GM23338 (cell line): ENCODE measurements at regions not wholly inside any gene's neighbourhood (a gene's known extent, or its start where the extent isn't known, plus 50 kb on each side); places are given as distances from the start of the nearest gene placed in this dataset.
A peak's percentile ranks its signal among the peaks of the same experiment; 100 is the strongest.

Source experiments
- ATAC-seq: fragments of 200-7000 bp; cut with Tn5 transposase; 3 replicates; pipeline ENCODE4 v1.9.1; 2020
- DNase-seq: peaks from one replicate; pipeline ENCODE4 v3.0.0-alpha.2; 2015; ENCODE audit warnings: low spot score
- H2AFZ ChIP-seq: fragments of 200-600 bp; sonication (generic); 2 replicates; pipeline ENCODE4 v1.8.0; 2016; ENCODE audit warnings: antibody characterized with exemption, mild to moderate bottlenecking, moderate library complexity
- H3F3A ChIP-seq: fragments of 200-600 bp; sonication (generic); replicated peaks from 2 replicates; pipeline ENCODE4 v1.8.0; 2017; ENCODE audit warnings: antibody characterized with exemption, mixed run types, low read depth
- H3K27ac ChIP-seq: fragments of 200-600 bp; sonication (generic); 2 replicates; pipeline ENCODE4 v1.6.1; 2016; ENCODE audit warnings: low read depth
- H3K27me3 ChIP-seq: fragments of 200-600 bp; sonication (generic); 2 replicates; pipeline ENCODE4 v1.8.0; 2016; ENCODE audit warnings: mild to moderate bottlenecking, mixed run types, moderate library complexity; ENCODE audit not compliant: insufficient read depth
- H3K36me3 ChIP-seq: fragments of 200-600 bp; sonication (generic); 2 replicates; pipeline ENCODE4 v1.8.0; 2016; ENCODE audit warnings: mild to moderate bottlenecking; ENCODE audit not compliant: insufficient read depth
- H3K4me1 ChIP-seq: fragments of 200-600 bp; sonication (generic); 2 replicates; pipeline ENCODE4 v1.8.0; 2016; ENCODE audit warnings: mild to moderate bottlenecking, moderate library complexity; ENCODE audit not compliant: insufficient read depth
- H3K4me2 ChIP-seq: fragments of 200-600 bp; sonication (generic); 2 replicates; pipeline ENCODE4 v1.7.1; 2017; ENCODE audit warnings: mixed run types
- H3K4me3 ChIP-seq: fragments of 200-600 bp; sonication (generic); 2 replicates; pipeline ENCODE4 v1.6.1; 2016; ENCODE audit warnings: mixed run types
- H3K79me2 ChIP-seq: fragments of 200-600 bp; sonication (generic); replicated peaks from 2 replicates; pipeline ENCODE4 v1.8.0; 2017; ENCODE audit warnings: mild to moderate bottlenecking; ENCODE audit not compliant: insufficient read depth
- H3K9me2 ChIP-seq: fragments of 200-600 bp; sonication (generic); 2 replicates; pipeline ENCODE4 v1.8.0; 2017; ENCODE audit not compliant: insufficient read depth
- H4K20me1 ChIP-seq: fragments of 200-600 bp; sonication (generic); replicated peaks from 2 replicates; pipeline ENCODE4 v1.8.0; 2017; ENCODE audit warnings: mild to moderate bottlenecking; ENCODE audit not compliant: insufficient read depth
- H3K27ac Mint-ChIP-seq: 2 replicates; pipeline ENCODE4 v1.8.0; 2020; ENCODE audit warnings: inconsistent platforms, mild to moderate bottlenecking, moderate library complexity, mixed read lengths
- H3K27me3 Mint-ChIP-seq: 3 replicates; pipeline ENCODE4 v1.8.0; 2022; ENCODE audit warnings: low read depth, mild to moderate bottlenecking, moderate library complexity, mixed read lengths, inconsistent platforms; ENCODE audit not compliant: insufficient read depth, poor library complexity
- H3K36me3 Mint-ChIP-seq: 3 replicates; pipeline ENCODE4 v1.8.0; 2021; ENCODE audit warnings: low read depth, mild to moderate bottlenecking, inconsistent platforms, moderate library complexity, mixed read lengths
- H3K4me1 Mint-ChIP-seq: 3 replicates; pipeline ENCODE4 v1.8.0; 2020; ENCODE audit warnings: mild to moderate bottlenecking, inconsistent platforms, mixed read lengths
- H3K4me3 Mint-ChIP-seq: 3 replicates; pipeline ENCODE4 v1.8.0; 2021; ENCODE audit warnings: moderate library complexity, mild to moderate bottlenecking, inconsistent platforms, mixed read lengths
- H3K9me3 Mint-ChIP-seq: 3 replicates; pipeline ENCODE4 v1.8.0; 2020; ENCODE audit warnings: moderate library complexity, mild to moderate bottlenecking, inconsistent platforms, mixed read lengths
- CREB1 ChIP-seq: fragments of 250-450 bp; sonication (Bioruptor Pico); IDR thresholded peaks from 2 replicates; pipeline ENCODE4 v1.5.0; 2020; ENCODE audit warnings: low read depth, mild to moderate bottlenecking, moderate library complexity
- CTCF ChIP-seq, 2 experiments: fragments of 200-600 bp in 1 of 2; sonication (generic) in 1 of 2; conservative IDR thresholded peaks; 2 replicates each; pipeline versions ENCODE4 v1.5.1 to v1.6.1; 2016 to 2017; ENCODE audit warnings: antibody characterized with exemption in 2 of 2, low read depth in 2 of 2, mild to moderate bottlenecking in 2 of 2, moderate library complexity in 1 of 2
- EZH2 ChIP-seq: fragments of 200-600 bp; sonication (generic); IDR thresholded peaks from one replicate; pipeline ENCODE4 v1.8.0; 2017; ENCODE audit warnings: antibody characterized with exemption, mild to moderate bottlenecking, low read depth; ENCODE audit not compliant: unreplicated experiment
- NANOG ChIP-seq: IDR thresholded peaks from 2 replicates; pipeline ENCODE4 v1.6.1; 2016; ENCODE audit warnings: antibody characterized with exemption, borderline replicate concordance
- POLR2AphosphoS5 ChIP-seq: IDR thresholded peaks from 2 replicates; pipeline ENCODE4 v1.6.1; 2016; ENCODE audit warnings: antibody characterized with exemption, low read depth
- REST ChIP-seq: IDR thresholded peaks from one replicate; pipeline ENCODE4 v1.6.1; 2018; ENCODE audit warnings: antibody characterized with exemption; ENCODE audit not compliant: unreplicated experiment
- ZNF331 ChIP-seq: fragments of 250-450 bp; sonication (Bioruptor Pico); IDR thresholded peaks from 2 replicates; pipeline ENCODE4 v1.5.0; 2020; ENCODE audit warnings: low read depth, mild to moderate bottlenecking, moderate library complexity
- TF ChIP-seq, protein P1 (sequence below): IDR thresholded peaks from 2 replicates; pipeline ENCODE4 v1.6.1; 2016; ENCODE audit warnings: antibody characterized with exemption

- no peak overlapping the region for H3K27ac ChIP-seq
- no peaks in the 10 kb centered on the region for H3K9me3 Mint-ChIP-seq
- no peaks in the 10 kb centered on the region for H3K27me3 ChIP-seq
- TF ChIP-seq REST (no peak), NANOG (no peak), ZNF331 (CRISPR knock-in tag) (no peak), EZH2 (no peak)
- no peaks in the 10 kb centered on the region for H3K4me1 Mint-ChIP-seq
- H3K36me3 Mint-ChIP-seq: no peaks in the 10 kb centered on the region
- peaks cover 2% of the 10 kb centered on the region for H3K27me3 Mint-ChIP-seq
- DNase-seq: no peak
- no peak overlapping the region for H3K27ac Mint-ChIP-seq
- H3K4me1 ChIP-seq: no peaks in the 10 kb centered on the region
- no peak overlapping the region for H3K4me3 Mint-ChIP-seq
- no peak overlapping the region for H3K4me3 ChIP-seq
- H2AFZ ChIP-seq: no peak overlapping the region
- H4K20me1 ChIP-seq: no peaks in the 10 kb centered on the region
- H3K4me2 ChIP-seq: no peak overlapping the region
- H3K36me3 ChIP-seq: no peaks in the 10 kb centered on the region
- H3K9me2 ChIP-seq: no peaks in the 10 kb centered on the region
- ATAC-seq: no peak
- H3K79me2 ChIP-seq: no peaks in the 10 kb centered on the region
- no peaks in the 10 kb centered on the region for H3F3A ChIP-seq
Observed at GRCh38 chrX:121864561-121864960, 817.2 kb downstream of the GLUD2 start.

GRCh38 chrX:121869876-121870477 is 822.6 kb downstream of the GLUD2 start:
- TF ChIP-seq POLR2AphosphoS5: no peak
- TF ChIP-seq CTCF (conservative IDR thresholded peaks at IDR 0.05; ENCODE audit: low read depth in 2 of 2): no peak
- TF ChIP-seq, protein P1, sequence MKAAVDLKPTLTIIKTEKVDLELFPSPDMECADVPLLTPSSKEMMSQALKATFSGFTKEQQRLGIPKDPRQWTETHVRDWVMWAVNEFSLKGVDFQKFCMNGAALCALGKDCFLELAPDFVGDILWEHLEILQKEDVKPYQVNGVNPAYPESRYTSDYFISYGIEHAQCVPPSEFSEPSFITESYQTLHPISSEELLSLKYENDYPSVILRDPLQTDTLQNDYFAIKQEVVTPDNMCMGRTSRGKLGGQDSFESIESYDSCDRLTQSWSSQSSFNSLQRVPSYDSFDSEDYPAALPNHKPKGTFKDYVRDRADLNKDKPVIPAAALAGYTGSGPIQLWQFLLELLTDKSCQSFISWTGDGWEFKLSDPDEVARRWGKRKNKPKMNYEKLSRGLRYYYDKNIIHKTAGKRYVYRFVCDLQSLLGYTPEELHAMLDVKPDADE: no peak
- no peak for TF ChIP-seq EZH2
- TF ChIP-seq CREB1: no peak
- Histone ChIP-seq H3F3A (no peaks in the 10 kb centered on the region), H3K4me1 (no peaks in the 10 kb centered on the region), H3K9me2 (no peaks in the 10 kb centered on the region), H3K27ac (no peak overlapping the region), H3K4me3 (no peak overlapping the region), H3K27me3 (no peaks in the 10 kb centered on the region), H3K36me3 (no peaks in the 10 kb centered on the region), H4K20me1 (no peaks in the 10 kb centered on the region), H2AFZ (no peak overlapping the region), H3K4me2 (no peak overlapping the region), H3K79me2 (no peaks in the 10 kb centered on the region)
- ATAC-seq (no peak), DNase-seq (peak; percentile 0)
- Mint-ChIP-seq H3K27me3 (no peaks in the 10 kb centered on the region), H3K4me3 (no peak overlapping the region), H3K27ac (no peak overlapping the region), H3K4me1 (no peaks in the 10 kb centered on the region), H3K9me3 (no peaks in the 10 kb centered on the region), H3K36me3 (no peaks in the 10 kb centered on the region)
